ENCODE measurements at regions not wholly inside any gene's neighbourhood (a gene's known extent, or its start where the extent isn't known, plus 50 kb on each side); places are given as distances from the start of the nearest gene placed in this dataset.

DNA sequence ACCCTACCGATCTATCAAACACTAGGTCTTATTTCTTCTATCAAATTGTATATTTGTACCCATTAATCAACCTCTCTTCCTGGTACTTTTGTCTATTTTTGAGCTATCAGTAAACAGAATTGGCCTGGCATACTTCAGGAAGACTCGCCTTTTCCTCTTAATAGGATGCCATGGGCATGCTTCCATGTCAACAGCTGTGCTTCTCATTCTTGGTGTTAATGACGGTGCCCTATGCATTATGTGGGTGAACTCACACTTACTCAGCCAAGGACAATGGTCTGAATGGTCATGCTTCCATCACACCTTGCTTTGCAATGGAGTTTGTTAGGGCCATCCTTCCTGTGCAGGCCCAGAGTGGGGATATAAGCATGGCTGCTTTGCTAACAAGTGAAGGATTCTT is 521.8 kb downstream of the MIAT start:
- no peaks in the 10 kb centered on the region for H3K36me3 ChIP-seq (ENCODE audit: control insufficient read depth in 2 of 2, insufficient read depth in 2 of 2, low read length in 2 of 2)
- no peaks in the 10 kb centered on the region for H3K4me1 ChIP-seq (ENCODE audit: control insufficient read depth, insufficient read depth, low read length)
- no peak overlapping the region for H3K4me3 ChIP-seq (ENCODE audit: low read length in 2 of 2)
- H3K27me3 ChIP-seq (ENCODE audit: control insufficient read depth in 1 of 2, insufficient read depth in 2 of 2, low read length in 2 of 2): peaks cover 0 to 6% of the 10 kb centered on the region in 2 donors
- H3K27ac ChIP-seq (ENCODE audit: low read length): no peak overlapping the region
- no peaks in the 10 kb centered on the region for H3K9me3 ChIP-seq (ENCODE audit: control insufficient read depth in 2 of 2, low read length in 2 of 2)
- no peak overlapping the region for H3K9ac ChIP-seq (ENCODE audit: low read length in 2 of 2)

DNA sequence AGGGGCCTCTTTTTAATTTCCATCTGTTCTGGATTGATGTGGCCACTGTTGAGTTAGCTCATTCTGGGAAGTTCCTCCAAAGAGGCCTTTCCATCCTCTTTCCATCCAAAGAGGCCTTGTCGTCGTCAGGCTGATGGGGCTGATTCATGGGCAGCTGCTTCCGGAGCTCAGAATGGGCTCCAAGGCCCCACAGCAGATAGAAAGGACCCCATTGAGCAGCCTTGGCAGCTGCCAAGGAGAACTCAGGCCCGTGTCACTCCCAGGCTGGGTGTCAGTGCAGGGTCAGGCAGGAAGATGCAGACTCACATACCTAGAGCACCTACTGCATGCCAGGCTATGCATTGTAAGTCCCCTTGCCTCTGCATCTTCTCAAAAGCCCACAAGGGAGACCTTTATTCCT is 524.1 kb downstream of the MIAT start:
- H3K9ac ChIP-seq (ENCODE audit: low read length in 2 of 2): no peak overlapping the region
- H3K27ac ChIP-seq (ENCODE audit: low read length): no peak overlapping the region
- no peaks in the 10 kb centered on the region for H3K27me3 ChIP-seq (ENCODE audit: control insufficient read depth in 1 of 2, insufficient read depth in 2 of 2, low read length in 2 of 2)
- peaks cover 3% of the 10 kb centered on the region for H3K4me1 ChIP-seq (ENCODE audit: control insufficient read depth, insufficient read depth, low read length)
- H3K4me3 ChIP-seq (ENCODE audit: low read length in 2 of 2): no peak overlapping the region
- H3K36me3 ChIP-seq (ENCODE audit: control insufficient read depth in 2 of 2, insufficient read depth in 2 of 2, low read length in 2 of 2): no peaks in the 10 kb centered on the region
- no peaks in the 10 kb centered on the region for H3K9me3 ChIP-seq (ENCODE audit: control insufficient read depth in 2 of 2, low read length in 2 of 2)

DNA sequence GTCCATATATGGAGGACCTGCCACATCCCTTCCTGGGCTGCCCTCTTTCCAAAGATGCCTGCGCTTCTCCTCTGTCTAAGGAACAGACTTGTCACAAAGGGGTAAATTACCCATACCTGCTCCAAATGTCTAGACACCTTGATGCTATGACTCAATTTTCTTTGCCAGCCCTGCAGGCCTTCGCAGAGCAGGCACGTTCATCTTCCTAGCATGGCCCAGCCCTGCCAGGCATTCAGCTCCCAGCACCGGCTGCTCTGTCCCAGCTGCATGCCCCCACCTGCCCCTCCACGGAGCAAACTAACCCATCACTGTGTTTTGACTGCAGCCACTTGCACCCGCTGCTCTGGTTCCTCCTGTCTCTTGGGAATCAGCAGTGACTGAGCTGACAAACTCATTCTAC is 526.1 kb downstream of the MIAT start:
- H3K36me3 ChIP-seq (ENCODE audit: control insufficient read depth in 2 of 2, insufficient read depth in 2 of 2, low read length in 2 of 2): no peaks in the 10 kb centered on the region
- no peaks in the 10 kb centered on the region for H3K9me3 ChIP-seq (ENCODE audit: control insufficient read depth in 2 of 2, low read length in 2 of 2)
- H3K27me3 ChIP-seq (ENCODE audit: control insufficient read depth in 1 of 2, insufficient read depth in 2 of 2, low read length in 2 of 2): no peaks in the 10 kb centered on the region

DNA sequence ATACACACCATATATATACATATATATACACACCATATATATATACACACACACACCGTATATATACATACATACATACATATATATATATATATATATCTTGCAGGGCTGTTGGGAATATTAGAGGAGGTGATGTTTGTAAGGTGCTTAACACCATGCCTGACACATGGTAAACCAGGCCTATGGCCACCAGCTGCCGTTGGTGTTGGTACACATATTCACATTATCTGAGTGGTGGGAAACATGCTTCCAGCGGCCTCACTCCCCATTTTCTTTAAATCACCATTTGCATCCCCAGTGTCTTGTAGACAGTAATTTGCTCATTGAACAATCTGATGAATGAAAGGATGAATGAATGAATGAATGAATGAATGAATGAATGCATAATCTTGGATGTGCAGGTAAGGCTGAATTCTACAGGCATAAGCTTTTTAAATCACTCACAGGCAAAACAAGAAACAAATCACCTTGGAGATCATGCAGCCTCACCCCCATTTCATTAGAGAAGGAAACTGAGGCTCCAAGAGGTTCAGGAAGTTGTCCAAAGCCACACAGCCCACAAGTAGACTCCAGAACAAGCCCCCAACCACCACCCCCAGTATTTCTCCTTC is 527.8 kb downstream of the MIAT start:
- no peak overlapping the region for H3K4me3 ChIP-seq (ENCODE audit: low read length in 2 of 2)
- H3K27ac ChIP-seq (ENCODE audit: low read length): no peak overlapping the region
- peaks cover 4% of the 10 kb centered on the region for H3K4me1 ChIP-seq (ENCODE audit: control insufficient read depth, insufficient read depth, low read length)
- no peaks in the 10 kb centered on the region for H3K9me3 ChIP-seq (ENCODE audit: control insufficient read depth in 2 of 2, low read length in 2 of 2)
- H3K27me3 ChIP-seq (ENCODE audit: control insufficient read depth in 1 of 2, insufficient read depth in 2 of 2, low read length in 2 of 2): no peaks in the 10 kb centered on the region
- H3K36me3 ChIP-seq (ENCODE audit: control insufficient read depth in 2 of 2, insufficient read depth in 2 of 2, low read length in 2 of 2): no peaks in the 10 kb centered on the region
- H3K9ac ChIP-seq (ENCODE audit: low read length in 2 of 2): no peak overlapping the region

More for the DNA sequence above, 526.1 kb downstream of the MIAT start:
- H3K27ac ChIP-seq (ENCODE audit: low read length): no peak overlapping the region
- H3K4me3 ChIP-seq (ENCODE audit: low read length in 2 of 2): no peak overlapping the region
- H3K4me1 ChIP-seq (ENCODE audit: control insufficient read depth, insufficient read depth, low read length): peaks cover 4% of the 10 kb centered on the region
- H3K9ac ChIP-seq (ENCODE audit: low read length in 2 of 2): no peak overlapping the region

DNA sequence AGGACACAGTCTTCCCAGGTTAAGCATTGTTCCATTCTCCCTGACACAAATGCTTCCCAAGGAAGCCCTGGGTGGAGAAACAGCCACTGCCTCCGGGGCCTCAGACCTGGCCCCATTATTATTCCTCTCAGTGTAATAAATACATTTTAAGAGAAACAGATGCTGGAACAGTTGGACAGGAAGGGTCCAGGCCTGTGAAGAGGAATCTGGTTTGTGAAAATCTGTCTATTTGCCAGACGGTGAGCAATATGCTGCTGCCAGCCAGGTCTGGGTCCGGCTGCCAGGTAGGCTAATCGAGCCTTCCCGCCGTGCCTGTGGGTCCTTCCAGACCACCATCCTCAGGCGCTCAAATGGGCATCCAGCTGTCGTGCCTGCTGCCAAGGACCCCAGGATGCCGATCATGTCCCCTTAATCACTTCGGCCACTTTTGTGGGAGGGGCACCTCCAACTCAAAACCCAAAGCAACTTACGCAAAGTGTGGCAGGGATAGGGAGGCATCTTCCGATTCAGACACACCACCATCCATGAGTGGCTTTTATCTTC is 528.4 kb downstream of the MIAT start:
- H3K27ac ChIP-seq (ENCODE audit: low read length): no peak overlapping the region
- no peak overlapping the region for H3K4me3 ChIP-seq (ENCODE audit: low read length in 2 of 2)
- no peaks in the 10 kb centered on the region for H3K27me3 ChIP-seq (ENCODE audit: control insufficient read depth in 1 of 2, insufficient read depth in 2 of 2, low read length in 2 of 2)
- H3K9me3 ChIP-seq (ENCODE audit: control insufficient read depth in 2 of 2, low read length in 2 of 2): no peaks in the 10 kb centered on the region
- H3K36me3 ChIP-seq (ENCODE audit: control insufficient read depth in 2 of 2, insufficient read depth in 2 of 2, low read length in 2 of 2): no peaks in the 10 kb centered on the region
- no peak overlapping the region for H3K9ac ChIP-seq (ENCODE audit: low read length in 2 of 2)
- H3K4me1 ChIP-seq (ENCODE audit: control insufficient read depth, insufficient read depth, low read length): peaks cover 4% of the 10 kb centered on the region

DNA sequence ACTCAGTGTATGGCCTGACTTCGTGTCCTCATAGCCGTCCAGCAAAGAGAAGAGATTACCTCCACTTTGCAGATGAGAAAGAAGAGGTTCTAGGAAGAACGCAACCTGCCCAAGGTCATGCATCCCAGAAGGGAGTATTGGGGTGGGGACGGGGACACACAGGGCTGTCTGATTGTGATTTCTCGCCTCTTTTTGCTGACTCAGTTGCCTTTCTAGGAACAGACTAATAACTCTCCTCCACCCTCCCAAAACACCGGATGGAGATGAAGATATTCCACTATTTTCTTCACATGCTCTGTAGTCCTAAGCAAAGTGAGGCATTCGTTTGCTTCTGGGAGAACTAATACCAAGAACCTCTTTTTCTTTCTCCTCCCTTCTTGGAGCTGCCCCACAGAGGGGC is 529.3 kb downstream of the MIAT start:
- H3K9ac ChIP-seq (ENCODE audit: low read length in 2 of 2): no peak overlapping the region
- no peaks in the 10 kb centered on the region for H3K27me3 ChIP-seq (ENCODE audit: control insufficient read depth in 1 of 2, insufficient read depth in 2 of 2, low read length in 2 of 2)
- peaks cover 4% of the 10 kb centered on the region for H3K4me1 ChIP-seq (ENCODE audit: control insufficient read depth, insufficient read depth, low read length)
- no peaks in the 10 kb centered on the region for H3K36me3 ChIP-seq (ENCODE audit: control insufficient read depth in 2 of 2, insufficient read depth in 2 of 2, low read length in 2 of 2)
- no peak overlapping the region for H3K27ac ChIP-seq (ENCODE audit: low read length)
- H3K9me3 ChIP-seq (ENCODE audit: control insufficient read depth in 2 of 2, low read length in 2 of 2): no peaks in the 10 kb centered on the region
- H3K4me3 ChIP-seq (ENCODE audit: low read length in 2 of 2): no peak overlapping the region

DNA sequence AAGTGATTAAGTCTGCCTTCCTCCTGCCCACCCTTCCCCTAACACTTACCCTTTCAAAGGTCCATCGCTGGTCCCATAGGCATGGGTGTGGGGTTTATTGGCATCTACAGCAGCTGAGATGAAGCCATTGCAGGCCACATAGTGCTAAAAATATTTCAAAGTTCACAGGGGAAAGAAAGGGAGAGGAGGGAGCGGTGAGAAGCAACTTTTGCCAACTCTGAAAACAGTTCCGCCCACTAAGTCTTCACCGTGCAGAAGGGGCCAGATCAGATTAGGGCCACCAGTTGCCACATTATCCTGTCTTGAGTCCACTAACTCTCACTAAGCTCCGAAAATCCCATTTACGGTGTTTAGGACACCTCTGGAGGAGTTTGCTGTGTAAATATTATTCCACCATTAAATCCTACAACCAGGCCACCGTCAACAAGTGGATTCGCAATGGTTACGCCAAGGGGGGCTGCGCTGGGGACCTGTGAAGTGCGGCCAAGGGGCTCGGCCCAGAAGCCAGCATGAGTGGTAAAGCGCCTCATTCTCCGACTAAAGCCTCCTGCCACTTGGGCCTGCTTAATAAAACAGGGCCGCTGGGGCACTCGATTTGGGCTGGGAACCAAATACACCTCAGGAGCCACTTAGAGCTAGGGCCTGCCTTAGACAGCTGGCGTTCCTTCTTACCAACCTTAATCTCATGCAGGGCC is 534.9 kb downstream of the MIAT start:
- Histone ChIP-seq H3K27me3 (ENCODE audit: control insufficient read depth in 1 of 2, insufficient read depth in 2 of 2, low read length in 2 of 2) (no peaks in the 10 kb centered on the region), H3K9me3 (ENCODE audit: control insufficient read depth in 2 of 2, low read length in 2 of 2) (no peaks in the 10 kb centered on the region), H3K27ac (ENCODE audit: low read length) (no peak overlapping the region), H3K36me3 (ENCODE audit: control insufficient read depth in 2 of 2, insufficient read depth in 2 of 2, low read length in 2 of 2) (no peaks in the 10 kb centered on the region), H3K4me3 (ENCODE audit: low read length in 2 of 2) (no peak overlapping the region), H3K9ac (ENCODE audit: low read length in 2 of 2) (no peak overlapping the region), H3K4me1 (ENCODE audit: control insufficient read depth, insufficient read depth, low read length) (peaks cover 14% of the 10 kb centered on the region)

DNA sequence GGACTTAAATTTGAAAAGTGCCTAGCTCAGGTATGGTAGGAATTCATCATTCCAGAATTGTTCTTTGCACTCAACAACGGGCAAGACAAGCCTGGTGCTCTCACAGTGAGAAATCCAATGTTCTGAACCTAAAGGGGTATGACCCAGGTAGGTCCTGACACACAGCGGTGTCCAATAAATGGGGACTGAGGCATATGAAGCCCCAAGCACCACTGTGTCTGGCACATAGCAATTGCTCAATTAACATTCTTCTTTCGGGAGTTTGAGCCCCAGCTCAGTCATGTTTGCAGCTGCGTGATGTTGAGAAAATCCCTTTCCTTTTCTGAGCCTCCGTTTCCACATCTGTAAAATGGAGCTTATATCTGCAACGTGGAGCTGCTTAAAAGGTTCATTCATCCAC is 535.8 kb downstream of the MIAT start:
- H3K27me3 ChIP-seq (ENCODE audit: control insufficient read depth in 1 of 2, insufficient read depth in 2 of 2, low read length in 2 of 2): no peaks in the 10 kb centered on the region
- H3K9ac ChIP-seq (ENCODE audit: low read length in 2 of 2): no peak overlapping the region
- H3K36me3 ChIP-seq (ENCODE audit: control insufficient read depth in 2 of 2, insufficient read depth in 2 of 2, low read length in 2 of 2): no peaks in the 10 kb centered on the region
- peaks cover 0 to 2% of the 10 kb centered on the region in 2 donors for H3K9me3 ChIP-seq (ENCODE audit: control insufficient read depth in 2 of 2, low read length in 2 of 2)
- H3K4me3 ChIP-seq (ENCODE audit: low read length in 2 of 2): no peak overlapping the region
- no peak overlapping the region for H3K27ac ChIP-seq (ENCODE audit: low read length)
- H3K4me1 ChIP-seq (ENCODE audit: control insufficient read depth, insufficient read depth, low read length): peaks cover 14% of the 10 kb centered on the region

DNA sequence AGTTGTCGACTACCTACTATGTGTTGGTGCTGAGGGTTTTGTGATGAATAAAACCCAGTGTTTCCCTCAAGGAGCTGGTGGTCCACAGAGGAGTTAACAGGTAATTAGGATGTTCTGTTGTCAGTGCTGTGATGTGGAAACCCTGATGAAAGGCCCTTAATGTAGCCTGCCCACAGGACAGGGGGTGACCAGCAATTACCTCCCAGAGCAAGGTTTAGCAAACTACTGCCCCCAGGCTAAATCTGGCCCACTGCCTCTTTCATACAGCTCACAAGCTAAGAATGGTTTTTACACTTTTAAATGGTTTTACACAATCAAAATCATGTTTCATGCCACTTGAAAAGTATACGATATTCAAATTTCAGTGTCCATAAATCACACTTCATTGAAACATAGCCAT is 536.2 kb downstream of the MIAT start:
- H3K36me3 ChIP-seq (ENCODE audit: control insufficient read depth in 2 of 2, insufficient read depth in 2 of 2, low read length in 2 of 2): no peaks in the 10 kb centered on the region
- H3K9me3 ChIP-seq (ENCODE audit: control insufficient read depth in 2 of 2, low read length in 2 of 2): peaks cover 0 to 2% of the 10 kb centered on the region in 2 donors
- H3K9ac ChIP-seq (ENCODE audit: low read length in 2 of 2): no peak overlapping the region
- peaks cover 14% of the 10 kb centered on the region for H3K4me1 ChIP-seq (ENCODE audit: control insufficient read depth, insufficient read depth, low read length)
- H3K27ac ChIP-seq (ENCODE audit: low read length): no peak overlapping the region
- H3K27me3 ChIP-seq (ENCODE audit: control insufficient read depth in 1 of 2, insufficient read depth in 2 of 2, low read length in 2 of 2): no peaks in the 10 kb centered on the region
- no peak overlapping the region for H3K4me3 ChIP-seq (ENCODE audit: low read length in 2 of 2)

DNA sequence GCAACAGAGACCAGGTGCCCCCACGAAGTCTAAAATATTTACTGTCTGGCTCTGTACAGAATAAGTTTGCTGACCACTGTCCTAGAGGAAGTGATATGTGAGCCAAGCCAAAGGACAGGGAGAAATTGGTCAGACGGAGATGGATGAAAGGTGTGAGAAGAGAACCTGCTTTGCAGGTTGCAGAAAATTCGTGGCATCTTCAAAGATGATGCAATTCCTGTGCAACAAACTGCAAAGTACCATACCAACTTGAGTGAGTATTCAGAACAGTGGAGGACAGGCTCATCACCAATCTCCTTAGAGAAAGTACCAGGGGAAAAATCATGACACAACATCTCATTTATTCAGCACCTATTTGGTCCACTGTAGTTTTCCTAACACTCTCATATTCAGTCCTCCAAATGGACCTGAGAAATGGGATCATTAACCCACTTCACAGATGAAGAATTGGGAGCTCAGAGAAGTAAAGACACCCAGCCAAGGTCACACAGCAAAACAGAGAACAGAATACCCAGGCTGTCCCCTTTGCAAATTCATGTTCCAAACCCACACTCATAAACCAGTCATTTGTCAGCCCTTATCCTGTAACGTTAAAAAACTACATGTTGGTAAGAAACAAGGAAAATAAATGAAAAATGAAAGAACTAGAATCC is 536.8 kb downstream of the MIAT start:
- no peaks in the 10 kb centered on the region for H3K27me3 ChIP-seq (ENCODE audit: control insufficient read depth in 1 of 2, insufficient read depth in 2 of 2, low read length in 2 of 2)

More for the DNA sequence above, 536.8 kb downstream of the MIAT start:
- H3K9me3 ChIP-seq (ENCODE audit: control insufficient read depth in 2 of 2, low read length in 2 of 2): peaks cover 0 to 2% of the 10 kb centered on the region in 2 donors
- peaks cover 14% of the 10 kb centered on the region for H3K4me1 ChIP-seq (ENCODE audit: control insufficient read depth, insufficient read depth, low read length)
- no peak overlapping the region for H3K9ac ChIP-seq (ENCODE audit: low read length in 2 of 2)
- H3K36me3 ChIP-seq (ENCODE audit: control insufficient read depth in 2 of 2, insufficient read depth in 2 of 2, low read length in 2 of 2): no peaks in the 10 kb centered on the region
- H3K27ac ChIP-seq (ENCODE audit: low read length): peak overlapping the region; percentile 67
- H3K4me3 ChIP-seq (ENCODE audit: low read length in 2 of 2): no peak overlapping the region

All from stomach smooth muscle (tissue), 2 donors.